Effector CD8-positive, alpha-beta T cell (primary cell): ENCODE measurements at regions not wholly inside any gene's neighbourhood (a gene's known extent, or its start where the extent isn't known, plus 50 kb on each side); places are given as distances from the start of the nearest gene placed in this dataset.
"Not testable (repeated sequence)": the region's sequence is repeated elsewhere in the genome, so short reads cannot be mapped to it uniquely, and the experiment has no call there.

ENCODE experiments used
- DNase-seq: peaks from one replicate; lab custom pipeline; 2025; lab: John Stamatoyannopoulos, UW

- DNase-seq, result no peak
Observed at GRCh38 chr1:30001732-30002039, 721.7 kb downstream of the MATN1 start.

GRCh38 chr1:30001011-30001731 lies 722.2 kb downstream of the MATN1 start:
- no peak for DNase-seq

GRCh38 chr1:30000266-30000665 lies 723.1 kb downstream of the MATN1 start:
- DNase-seq, result no peak

- DNase-seq, result no peak
Observed at GRCh38 chr1:29999595-29999994, 723.8 kb downstream of the MATN1 start.

- DNase-seq, result no peak
Observed at GRCh38 chr1:29998686-29999085, 724.7 kb downstream of the MATN1 start.

- not testable (repeated sequence) for DNase-seq
Observed at GRCh38 chr1:29997818-29998217, 725.6 kb downstream of the MATN1 start.

GRCh38 chr1:29993950-29994349 lies 729.4 kb downstream of the MATN1 start:
- DNase-seq, result no peak

- no peak for DNase-seq
Observed at GRCh38 chr1:29991815-29992214, 731.6 kb downstream of the MATN1 start.

- DNase-seq, result no peak
Observed at GRCh38 chr1:29991025-29991424, 732.4 kb downstream of the MATN1 start.

- DNase-seq, result no peak
Observed at GRCh38 chr1:29990304-29990703, 733.1 kb downstream of the MATN1 start.

GRCh38 chr1:29986986-29987385 lies 736.4 kb downstream of the MATN1 start:
- DNase-seq, result no peak

GRCh38 chr1:29985606-29985945 lies 737.8 kb downstream of the MATN1 start:
- DNase-seq, result no peak

GRCh38 chr1:29984862-29985605 lies 738.4 kb downstream of the MATN1 start:
- no peak for DNase-seq

- no peak for DNase-seq
Observed at GRCh38 chr1:29984166-29984861, 739.1 kb downstream of the MATN1 start.

- no peak for DNase-seq
Observed at GRCh38 chr1:29983321-29983720, 740.1 kb downstream of the MATN1 start.

- DNase-seq, result no peak
Observed at GRCh38 chr1:29981586-29982239, 741.7 kb downstream of the MATN1 start.

GRCh38 chr1:29977550-29977949 lies 741.2 kb downstream of the PTPRU start:
- no peak for DNase-seq

GRCh38 chr1:29975036-29975694 lies 738.8 kb downstream of the PTPRU start:
- DNase-seq, result no peak

GRCh38 chr1:29974316-29974724 lies 738.0 kb downstream of the PTPRU start:
- no peak for DNase-seq

GRCh38 chr1:29973406-29973805 lies 737.1 kb downstream of the PTPRU start:
- no peak for DNase-seq

GRCh38 chr1:29972421-29973053 lies 736.2 kb downstream of the PTPRU start:
- DNase-seq, result no peak

GRCh38 chr1:29971703-29972102 lies 735.4 kb downstream of the PTPRU start:
- DNase-seq, result no peak
